ENCODE measurements at regions not wholly inside any gene's neighbourhood (a gene's known extent, or its start where the extent isn't known, plus 50 kb on each side); places are given as distances from the start of the nearest gene placed in this dataset.

DNA sequence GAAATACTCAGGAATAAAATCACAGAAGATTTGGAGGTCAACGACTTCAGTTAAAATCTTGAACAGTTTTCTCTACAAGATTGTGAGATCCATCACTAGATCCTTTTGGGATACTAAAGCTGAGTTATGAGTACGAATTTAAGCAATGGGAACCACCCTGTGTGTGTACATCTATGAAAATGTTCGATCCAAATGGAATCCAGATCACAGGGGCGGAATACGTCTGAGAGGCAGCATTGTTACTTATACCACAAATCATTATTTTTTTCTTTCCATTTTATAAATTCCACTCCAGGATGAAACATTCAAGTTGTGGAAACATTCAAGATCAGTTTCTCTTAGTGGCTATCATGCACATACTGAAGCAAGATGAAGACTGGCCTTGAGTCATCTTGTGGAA lies 239.3 kb upstream of the PAPPA start:
- no peaks in the 10 kb centered on the region for H3K36me3 ChIP-seq (replicated peaks; ENCODE audit: insufficient read depth, low read depth)
- H3K4me3 ChIP-seq, result no peak overlapping the region
- 90% methylated on average over 5 of the region's 5 CpGs for WGBS (ENCODE audit: low lambda C conversion rate, missing lambda C conversion rate)
- H3K9me2 ChIP-seq (replicated peaks; ENCODE audit: insufficient read depth), result no peaks in the 10 kb centered on the region
- DNase-seq (ENCODE audit: low spot score), result no peak
- H3K79me2 ChIP-seq, result no peaks in the 10 kb centered on the region
- H2AFZ ChIP-seq, result no peak overlapping the region
- no peaks in the 10 kb centered on the region for H4K20me1 ChIP-seq (ENCODE audit: insufficient read depth, poor library complexity, severe bottlenecking)
- no peaks in the 10 kb centered on the region for H3K27me3 ChIP-seq
- H3K4me2 ChIP-seq, result no peak overlapping the region
- no peaks in the 10 kb centered on the region for H3K9me3 ChIP-seq (ENCODE audit: low read depth)
- TF ChIP-seq EZH2 (IDR thresholded peaks at IDR 0.05; ENCODE audit: borderline replicate concordance), result no peak
- no peak for TF ChIP-seq EZH2phosphoT487 (IDR thresholded peaks at IDR 0.05; ENCODE audit: low read depth, severe bottlenecking, unreplicated experiment)
- no peak for TF ChIP-seq CTCF (IDR thresholded peaks at IDR 0.05; ENCODE audit: poor library complexity)
- no peak overlapping the region for H3K27ac ChIP-seq
- H3K4me1 ChIP-seq (ENCODE audit: insufficient read depth), result no peaks in the 10 kb centered on the region

GRCh38 chr9:115921301-115921700 lies 232.3 kb upstream of the PAPPA start:
- Histone ChIP-seq H3K4me3 (no peak overlapping the region), H3K36me3 (replicated peaks; ENCODE audit: insufficient read depth, low read depth) (no peaks in the 10 kb centered on the region), H3K27me3 (no peaks in the 10 kb centered on the region), H3K79me2 (no peaks in the 10 kb centered on the region), H4K20me1 (ENCODE audit: insufficient read depth, poor library complexity, severe bottlenecking) (no peaks in the 10 kb centered on the region), H2AFZ (no peak overlapping the region), H3K9me3 (ENCODE audit: low read depth) (no peaks in the 10 kb centered on the region), H3K4me1 (ENCODE audit: insufficient read depth) (peaks cover 6% of the 10 kb centered on the region), H3K9me2 (replicated peaks; ENCODE audit: insufficient read depth) (no peaks in the 10 kb centered on the region), H3K27ac (no peak overlapping the region), H3K4me2 (no peak overlapping the region)
- TF ChIP-seq EZH2 (IDR thresholded peaks at IDR 0.05; ENCODE audit: borderline replicate concordance) (no peak), CTCF (IDR thresholded peaks at IDR 0.05; ENCODE audit: poor library complexity) (no peak), EZH2phosphoT487 (IDR thresholded peaks at IDR 0.05; ENCODE audit: low read depth, severe bottlenecking, unreplicated experiment) (no peak)
- WGBS (ENCODE audit: low lambda C conversion rate, missing lambda C conversion rate), result 89% methylated on average over 8 of the region's 8 CpGs
- DNase-seq (ENCODE audit: low spot score), result no peak

GRCh38 chr9:115922444-115922843 lies 231.1 kb upstream of the PAPPA start:
- Histone ChIP-seq H3K27ac (no peak overlapping the region), H3K4me3 (no peak overlapping the region), H2AFZ (no peak overlapping the region), H4K20me1 (ENCODE audit: insufficient read depth, poor library complexity, severe bottlenecking) (no peaks in the 10 kb centered on the region), H3K36me3 (replicated peaks; ENCODE audit: insufficient read depth, low read depth) (no peaks in the 10 kb centered on the region), H3K4me2 (no peak overlapping the region), H3K4me1 (ENCODE audit: insufficient read depth) (peaks cover 6% of the 10 kb centered on the region), H3K79me2 (no peaks in the 10 kb centered on the region), H3K27me3 (no peaks in the 10 kb centered on the region), H3K9me2 (replicated peaks; ENCODE audit: insufficient read depth) (no peaks in the 10 kb centered on the region), H3K9me3 (ENCODE audit: low read depth) (no peaks in the 10 kb centered on the region)
- TF ChIP-seq CTCF (IDR thresholded peaks at IDR 0.05; ENCODE audit: poor library complexity) (no peak), EZH2phosphoT487 (IDR thresholded peaks at IDR 0.05; ENCODE audit: low read depth, severe bottlenecking, unreplicated experiment) (no peak), EZH2 (IDR thresholded peaks at IDR 0.05; ENCODE audit: borderline replicate concordance) (no peak)
- no peak for DNase-seq (ENCODE audit: low spot score)
- 77% methylated on average over 3 of the region's 3 CpGs for WGBS (ENCODE audit: low lambda C conversion rate, missing lambda C conversion rate)

- Histone ChIP-seq H3K4me1 (ENCODE audit: insufficient read depth) (peaks cover 6% of the 10 kb centered on the region), H3K9me2 (replicated peaks; ENCODE audit: insufficient read depth) (no peaks in the 10 kb centered on the region), H3K4me3 (no peak overlapping the region), H4K20me1 (ENCODE audit: insufficient read depth, poor library complexity, severe bottlenecking) (no peaks in the 10 kb centered on the region), H3K27me3 (no peaks in the 10 kb centered on the region), H3K27ac (peak overlapping the region; percentile 78), H3K4me2 (no peak overlapping the region), H3K36me3 (replicated peaks; ENCODE audit: insufficient read depth, low read depth) (no peaks in the 10 kb centered on the region), H2AFZ (no peak overlapping the region), H3K9me3 (ENCODE audit: low read depth) (no peaks in the 10 kb centered on the region), H3K79me2 (no peaks in the 10 kb centered on the region)
- 100% methylated on average over 1 of the region's 1 CpG for WGBS (ENCODE audit: low lambda C conversion rate, missing lambda C conversion rate)
- TF ChIP-seq EZH2phosphoT487 (IDR thresholded peaks at IDR 0.05; ENCODE audit: low read depth, severe bottlenecking, unreplicated experiment) (no peak), EZH2 (IDR thresholded peaks at IDR 0.05; ENCODE audit: borderline replicate concordance) (no peak), CTCF (IDR thresholded peaks at IDR 0.05; ENCODE audit: poor library complexity) (no peak)
- no peak for DNase-seq (ENCODE audit: low spot score)
These were observed 230.2 kb upstream of the PAPPA start for GRCh38 chr9:115923410-115923809.
